ENCODE measurements at regions not wholly inside any gene's neighbourhood (a gene's known extent, or its start where the extent isn't known, plus 50 kb on each side); places are given as distances from the start of the nearest gene placed in this dataset.

GRCh38 chr3:24722087-24722486, 227.4 kb upstream of the THRB start:
- TF ChIP-seq EZH2phosphoT487 (IDR thresholded peaks at IDR 0.05; ENCODE audit: low read length) (no peak), EZH2 (optimal IDR thresholded peaks at IDR 0.05; ENCODE audit: low read depth, low read length) (no peak), CTCF (IDR thresholded peaks at IDR 0.05; ENCODE audit: low read length) (no peak)
- Histone ChIP-seq H3K79me2 (ENCODE audit: low read length) (no peaks in the 10 kb centered on the region), H3K4me3 (ENCODE audit: low read length) (no peak overlapping the region), H4K20me1 (ENCODE audit: insufficient read depth, low read length) (no peaks in the 10 kb centered on the region), H3F3A (ENCODE audit: insufficient read depth, low read length) (no peaks in the 10 kb centered on the region), H3K9ac (ENCODE audit: low read length) (no peak overlapping the region), H3K4me2 (ENCODE audit: low read depth, low read length) (no peak overlapping the region), H3K9me2 (replicated peaks; ENCODE audit: insufficient read depth, low read length) (no peaks in the 10 kb centered on the region), H3K36me3 (replicated peaks; ENCODE audit: insufficient read depth, low read length) (no peaks in the 10 kb centered on the region), H2AFZ (ENCODE audit: low read length) (no peak overlapping the region), H3K9me3 (replicated peaks; ENCODE audit: insufficient read depth, low read length) (no peaks in the 10 kb centered on the region), H3K27me3 (replicated peaks; ENCODE audit: insufficient read depth, low read length) (no peaks in the 10 kb centered on the region), H3K27ac (ENCODE audit: low read length) (no peak overlapping the region), H3K4me1 (ENCODE audit: low read length) (no peaks in the 10 kb centered on the region)
- DNase-seq = no peak

GRCh38 chr3:24725514-24726255, 231.0 kb upstream of the THRB start:
- H3F3A ChIP-seq (ENCODE audit: insufficient read depth, low read length) = no peaks in the 10 kb centered on the region
- H3K27me3 ChIP-seq (replicated peaks; ENCODE audit: insufficient read depth, low read length) = no peaks in the 10 kb centered on the region
- no peak overlapping the region for H2AFZ ChIP-seq (ENCODE audit: low read length)
- DNase-seq = no peak
- no peaks in the 10 kb centered on the region for H3K4me1 ChIP-seq (ENCODE audit: low read length)
- H3K27ac ChIP-seq (ENCODE audit: low read length) = no peak overlapping the region
- H3K4me2 ChIP-seq (ENCODE audit: low read depth, low read length) = no peak overlapping the region
- no peaks in the 10 kb centered on the region for H4K20me1 ChIP-seq (ENCODE audit: insufficient read depth, low read length)
- no peaks in the 10 kb centered on the region for H3K79me2 ChIP-seq (ENCODE audit: low read length)
- no peak overlapping the region for H3K9ac ChIP-seq (ENCODE audit: low read length)
- H3K4me3 ChIP-seq (ENCODE audit: low read length) = no peak overlapping the region
- no peaks in the 10 kb centered on the region for H3K36me3 ChIP-seq (replicated peaks; ENCODE audit: insufficient read depth, low read length)
- H3K9me3 ChIP-seq (replicated peaks; ENCODE audit: insufficient read depth, low read length) = no peaks in the 10 kb centered on the region
- TF ChIP-seq EZH2phosphoT487 (IDR thresholded peaks at IDR 0.05; ENCODE audit: low read length) = no peak
- TF ChIP-seq EZH2 (optimal IDR thresholded peaks at IDR 0.05; ENCODE audit: low read depth, low read length) = no peak
- no peak for TF ChIP-seq CTCF (IDR thresholded peaks at IDR 0.05; ENCODE audit: low read length)
- no peaks in the 10 kb centered on the region for H3K9me2 ChIP-seq (replicated peaks; ENCODE audit: insufficient read depth, low read length)

GRCh38 chr3:24726423-24726822, 231.8 kb upstream of the THRB start:
- Histone ChIP-seq H3K4me2 (ENCODE audit: low read depth, low read length) (no peak overlapping the region), H3K4me1 (ENCODE audit: low read length) (no peaks in the 10 kb centered on the region), H3K27ac (ENCODE audit: low read length) (no peak overlapping the region), H3K4me3 (ENCODE audit: low read length) (no peak overlapping the region), H2AFZ (ENCODE audit: low read length) (no peak overlapping the region), H3K79me2 (ENCODE audit: low read length) (no peaks in the 10 kb centered on the region), H3K9me2 (replicated peaks; ENCODE audit: insufficient read depth, low read length) (no peaks in the 10 kb centered on the region), H3K9me3 (replicated peaks; ENCODE audit: insufficient read depth, low read length) (no peaks in the 10 kb centered on the region), H3K36me3 (replicated peaks; ENCODE audit: insufficient read depth, low read length) (no peaks in the 10 kb centered on the region), H3K27me3 (replicated peaks; ENCODE audit: insufficient read depth, low read length) (no peaks in the 10 kb centered on the region), H3F3A (ENCODE audit: insufficient read depth, low read length) (no peaks in the 10 kb centered on the region), H3K9ac (ENCODE audit: low read length) (no peak overlapping the region), H4K20me1 (ENCODE audit: insufficient read depth, low read length) (no peaks in the 10 kb centered on the region)
- no peak for DNase-seq
- TF ChIP-seq EZH2phosphoT487 (IDR thresholded peaks at IDR 0.05; ENCODE audit: low read length) (no peak), CTCF (IDR thresholded peaks at IDR 0.05; ENCODE audit: low read length) (no peak), EZH2 (optimal IDR thresholded peaks at IDR 0.05; ENCODE audit: low read depth, low read length) (no peak)
